GM19239 (cell line): ENCODE measurements at regions not wholly inside any gene's neighbourhood (a gene's known extent, or its start where the extent isn't known, plus 50 kb on each side); places are given as distances from the start of the nearest gene placed in this dataset.
"Not testable (repeated sequence)": the region's sequence is repeated elsewhere in the genome, so short reads cannot be mapped to it uniquely, and the experiment has no call there.

Source experiments
- DNase-seq: peaks from one replicate; pipeline ENCODE4 v3.0.0; 2011; ENCODE audit warnings: low spot score; ENCODE audit not compliant: insufficient read length
- FAIRE-seq: peaks from 2 replicates; lab custom pipeline; 2011; peaks lifted over from hg19 to GRCh38; lab: Jason Lieb, UNC

GRCh38 chr4:126757219-126757618, 875.5 kb upstream of the INTU start:
- DNase-seq (no peak), FAIRE-seq (no peak)

DNA sequence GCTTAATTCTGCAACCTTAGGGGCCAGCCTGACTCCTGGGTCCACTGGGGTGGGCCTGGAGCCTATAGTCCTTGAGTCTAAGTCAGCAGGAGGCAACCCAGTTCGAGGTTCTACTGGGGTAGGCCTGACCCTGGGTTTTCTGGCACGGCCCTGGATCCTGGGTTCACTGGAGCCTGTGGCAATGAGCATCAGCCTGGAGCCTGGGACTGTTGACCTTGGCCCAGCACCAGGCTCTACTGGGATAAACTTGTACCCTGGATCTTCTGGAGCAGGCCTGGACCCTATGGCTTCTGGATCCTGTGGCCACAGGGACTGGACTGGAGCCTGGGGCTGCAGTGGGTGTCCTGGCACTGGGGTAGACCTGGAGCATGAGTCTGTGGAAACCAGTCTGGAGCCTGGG, 874.3 kb upstream of the INTU start:
- FAIRE-seq (no peak), DNase-seq (no peak)

- FAIRE-seq, result no peak
- DNase-seq, result no peak
Observed at GRCh38 chr4:126761947-126762662, 870.7 kb upstream of the INTU start.

- DNase-seq (no peak), FAIRE-seq (no peak)
Observed at GRCh38 chr4:126762663-126763247, 870.0 kb upstream of the INTU start.

DNA sequence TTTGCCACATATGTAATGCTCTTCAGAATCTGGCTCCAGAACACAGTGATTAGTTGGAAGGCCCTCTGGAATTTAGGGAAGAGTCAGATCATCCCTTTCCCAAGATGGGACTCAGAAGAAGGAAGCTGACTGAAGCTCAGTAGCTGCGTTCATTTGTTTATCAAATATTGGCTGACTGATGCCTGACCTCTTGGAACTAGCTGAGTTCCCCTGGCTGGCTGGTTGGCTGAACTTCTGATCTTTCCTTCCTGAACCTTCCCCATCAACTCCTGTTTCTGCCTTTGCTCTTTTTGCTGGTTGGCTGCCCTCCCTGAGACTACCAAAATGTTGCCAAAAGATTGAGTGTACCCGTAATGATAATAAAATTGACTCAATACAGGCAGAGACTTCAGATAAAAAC, 866.5 kb upstream of the INTU start:
- DNase-seq (no peak), FAIRE-seq (no peak)

DNA sequence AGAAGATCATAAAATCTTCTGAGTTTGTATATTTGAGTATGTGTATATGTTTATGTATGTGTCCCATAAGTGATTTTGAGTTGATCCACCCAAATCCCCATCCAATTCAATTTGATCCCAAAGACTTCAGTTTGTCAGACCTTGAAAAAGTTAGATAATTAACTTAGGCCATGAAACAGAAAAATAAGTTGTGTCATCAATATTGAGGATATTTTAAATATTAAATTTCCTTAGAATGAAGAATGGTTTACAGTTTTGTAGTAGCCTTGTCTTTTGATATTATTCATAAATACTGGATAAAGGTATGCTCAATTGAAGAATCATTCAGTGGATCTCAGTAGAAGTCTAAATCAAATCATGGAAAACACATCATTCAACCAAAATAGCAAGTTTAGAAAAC, 864.4 kb upstream of the INTU start:
- DNase-seq (no peak), FAIRE-seq (no peak)

DNA sequence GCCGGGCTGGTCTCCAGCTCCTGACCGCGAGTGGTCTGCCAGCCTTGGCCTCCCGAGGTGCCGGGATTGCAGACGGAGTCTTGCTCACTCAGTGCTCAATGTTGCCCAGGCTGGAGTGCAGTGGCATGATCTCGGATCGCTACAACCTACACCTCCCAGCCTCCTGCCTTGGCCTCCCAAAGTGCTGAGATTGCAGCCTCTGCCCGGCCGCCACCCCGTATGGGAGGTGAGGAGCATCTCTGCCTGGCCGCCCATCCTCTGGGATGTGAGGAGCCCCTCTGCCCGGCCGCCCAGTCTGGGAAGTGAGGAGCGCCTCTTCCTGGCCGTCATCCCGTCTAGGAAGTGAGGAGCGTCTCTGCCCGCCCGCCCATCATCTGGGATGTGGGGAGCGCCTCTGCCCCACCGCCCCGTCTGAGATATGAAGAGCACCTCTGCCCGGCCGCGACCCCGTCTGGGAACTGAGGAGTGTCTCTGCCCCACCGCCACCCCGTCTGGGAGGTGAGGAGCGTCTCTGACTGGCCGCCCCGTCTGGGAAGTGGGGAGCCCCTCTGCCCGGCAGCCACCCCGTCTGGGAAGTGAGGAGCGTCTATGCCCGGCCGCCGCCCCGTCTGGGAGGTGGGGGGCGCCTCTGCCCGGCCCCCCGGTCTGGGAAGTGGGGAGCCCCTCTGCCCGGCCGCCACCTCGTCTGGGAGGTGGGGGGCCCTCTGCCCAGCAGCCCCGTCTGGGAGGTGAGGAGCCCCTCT, 861.8 kb upstream of the INTU start:
- not testable (repeated sequence) for DNase-seq, FAIRE-seq

DNA sequence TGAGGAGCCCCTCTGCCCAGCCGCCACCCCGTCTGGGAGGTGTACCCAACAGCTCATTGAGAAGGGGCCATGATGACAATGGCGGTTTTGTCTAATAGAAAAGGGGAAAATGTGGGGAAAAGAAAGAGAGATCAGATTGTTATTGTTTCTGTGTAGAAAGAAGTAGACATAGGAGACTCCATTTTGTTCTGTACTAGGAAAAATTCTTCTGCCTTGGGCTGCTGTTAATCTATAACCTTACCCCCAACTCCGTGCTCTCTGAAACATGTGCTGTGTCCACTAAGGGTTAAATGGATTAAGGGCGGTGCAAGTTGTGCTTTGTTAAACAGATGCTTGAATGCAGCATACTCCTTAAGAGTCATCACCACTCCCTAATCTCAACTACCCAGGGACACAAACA, 861.1 kb upstream of the INTU start:
- FAIRE-seq, result not testable (repeated sequence)

DNA sequence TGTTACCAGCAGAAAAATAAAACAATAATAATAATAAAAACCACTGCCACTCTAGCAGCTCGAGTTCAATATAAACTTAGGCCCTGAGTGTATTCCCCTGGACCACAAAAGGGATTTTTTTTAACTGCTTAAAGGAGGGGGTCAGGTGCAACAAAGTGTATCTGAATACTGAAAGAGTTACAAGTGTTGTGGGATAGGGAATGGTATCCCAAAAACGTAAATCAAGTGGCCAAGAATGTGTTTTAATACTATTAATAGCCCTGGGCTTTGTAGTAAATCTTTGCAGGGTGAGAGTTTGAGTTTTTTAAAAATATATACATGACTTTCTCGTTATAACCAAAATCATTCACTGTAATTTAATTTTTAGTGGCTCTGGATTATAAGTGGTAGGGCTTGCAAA, 860.1 kb upstream of the INTU start:
- FAIRE-seq (no peak), DNase-seq (no peak)

More for the DNA sequence above, 861.1 kb upstream of the INTU start:
- not testable (repeated sequence) for DNase-seq

- no peak for DNase-seq
- FAIRE-seq, result no peak
Observed at GRCh38 chr4:126775485-126776106, 857.2 kb upstream of the INTU start.

DNA sequence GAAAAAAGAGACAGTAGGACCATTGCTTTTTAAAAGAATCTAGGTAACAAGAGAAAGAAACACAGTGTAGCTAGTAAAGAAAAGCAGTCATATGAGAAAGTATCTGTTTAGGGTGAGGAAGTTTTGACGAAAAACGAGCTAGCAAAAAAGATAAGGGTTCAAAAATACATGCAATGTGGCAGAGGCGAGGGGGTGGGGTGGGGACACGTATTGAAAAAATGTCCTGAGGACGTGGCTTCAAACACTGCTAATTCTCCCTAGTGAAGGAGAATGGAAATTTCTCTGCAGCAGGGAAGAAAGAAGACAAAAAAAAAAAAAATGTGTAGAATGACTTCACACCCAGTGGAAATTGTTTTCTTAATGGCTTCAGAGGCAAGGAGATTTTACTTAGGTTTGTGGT, 856.4 kb upstream of the INTU start:
- DNase-seq (no peak), FAIRE-seq (no peak)

DNA sequence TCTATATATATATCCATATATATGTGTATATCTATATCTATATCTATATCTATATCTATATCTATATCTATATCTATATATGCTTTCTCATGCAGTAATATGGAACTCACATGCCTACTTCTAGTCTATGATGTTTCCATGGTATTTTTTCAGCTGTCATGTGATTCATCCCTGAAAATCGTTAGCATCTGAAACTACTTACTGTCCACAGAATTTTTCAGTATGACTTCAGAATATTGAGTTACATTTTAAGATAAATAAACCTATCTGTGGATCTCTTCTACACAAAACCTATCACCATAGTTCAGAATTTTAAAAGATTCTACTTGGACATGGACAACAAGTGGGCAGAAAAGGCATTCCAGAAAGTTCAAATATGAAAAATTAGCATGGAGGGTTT, 855.1 kb upstream of the INTU start:
- FAIRE-seq, result no peak
- no peak for DNase-seq

- FAIRE-seq (no peak), DNase-seq (no peak)
Observed at GRCh38 chr4:126778348-126778747, 854.4 kb upstream of the INTU start.

GRCh38 chr4:126779001-126779400, 853.8 kb upstream of the INTU start:
- FAIRE-seq, result no peak
- no peak for DNase-seq

DNA sequence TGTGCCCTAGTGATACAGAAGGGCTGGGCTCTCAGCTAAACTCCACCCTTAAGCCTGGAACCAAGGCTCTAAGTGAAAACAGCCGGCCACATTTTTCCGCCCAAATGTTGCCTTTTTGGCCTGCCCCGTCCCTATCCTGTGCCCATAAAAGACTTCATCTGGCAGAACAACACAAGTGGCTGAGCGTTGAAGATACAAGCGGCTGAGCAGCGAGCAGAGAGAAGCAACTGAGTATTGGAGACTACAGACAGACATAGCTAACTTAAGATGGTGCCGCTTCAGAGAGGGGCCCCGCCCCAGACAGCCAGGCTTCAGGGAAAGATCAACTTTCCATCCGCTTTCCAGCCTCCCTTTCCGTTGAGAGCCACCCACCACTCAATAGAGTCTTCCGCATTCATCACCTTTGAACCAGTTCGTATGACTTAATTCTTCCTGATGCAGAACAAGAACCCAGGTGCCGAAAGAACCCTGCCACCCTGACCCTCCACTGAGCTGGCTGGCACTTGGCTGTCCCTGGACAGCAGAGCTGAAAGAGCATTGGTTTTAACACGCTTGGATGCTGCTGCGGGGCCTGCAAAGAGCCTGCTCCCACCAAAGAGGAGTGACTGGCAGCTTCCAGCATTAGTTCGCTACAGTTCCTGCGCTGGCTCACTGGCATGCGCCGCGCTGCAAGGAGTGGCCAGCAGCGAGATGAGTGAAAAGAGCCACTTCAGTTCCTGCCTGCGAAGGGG, 853.2 kb upstream of the INTU start:
- no peak for DNase-seq
- no peak for FAIRE-seq

DNA sequence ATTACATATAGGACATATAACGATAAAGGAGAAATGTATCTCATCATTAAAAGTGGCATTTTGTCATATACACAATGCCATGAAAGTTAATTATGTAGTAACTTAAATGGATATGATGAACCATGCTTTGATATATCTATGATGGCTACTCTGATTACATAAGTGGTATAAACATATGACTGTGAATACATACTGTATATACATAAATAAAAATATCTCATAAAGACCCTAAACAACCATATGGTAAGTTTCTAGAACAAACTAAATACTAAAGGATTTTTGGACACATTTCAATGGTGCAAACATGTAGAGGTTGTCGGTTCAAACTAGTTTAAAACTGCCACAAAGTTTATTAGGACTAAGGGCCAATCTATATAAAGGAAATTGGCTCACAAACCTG, 849.6 kb upstream of the INTU start:
- DNase-seq, result no peak
- no peak for FAIRE-seq

GRCh38 chr4:126784966-126785580, 847.7 kb upstream of the INTU start:
- no peak for DNase-seq
- FAIRE-seq, result no peak

DNA sequence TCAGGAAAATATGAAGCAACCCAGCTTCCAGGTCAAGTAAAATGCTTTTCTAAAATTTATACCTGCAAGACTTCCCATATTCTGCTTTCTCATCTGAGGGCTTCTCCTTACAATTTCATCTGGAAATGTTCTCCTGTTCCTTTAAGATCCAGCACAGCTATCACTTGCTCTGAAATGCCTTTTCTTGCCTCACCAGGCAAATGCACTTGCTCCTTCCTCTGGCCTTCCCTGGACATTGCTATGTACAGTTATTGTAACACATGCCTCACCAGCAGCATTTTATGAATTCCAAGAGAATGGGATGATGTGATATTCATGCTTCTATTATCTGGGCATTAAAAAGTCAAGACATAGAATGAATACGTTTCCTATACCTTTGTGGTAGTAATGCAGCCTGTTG, 842.1 kb upstream of the INTU start:
- no peak for FAIRE-seq
- no peak for DNase-seq

DNA sequence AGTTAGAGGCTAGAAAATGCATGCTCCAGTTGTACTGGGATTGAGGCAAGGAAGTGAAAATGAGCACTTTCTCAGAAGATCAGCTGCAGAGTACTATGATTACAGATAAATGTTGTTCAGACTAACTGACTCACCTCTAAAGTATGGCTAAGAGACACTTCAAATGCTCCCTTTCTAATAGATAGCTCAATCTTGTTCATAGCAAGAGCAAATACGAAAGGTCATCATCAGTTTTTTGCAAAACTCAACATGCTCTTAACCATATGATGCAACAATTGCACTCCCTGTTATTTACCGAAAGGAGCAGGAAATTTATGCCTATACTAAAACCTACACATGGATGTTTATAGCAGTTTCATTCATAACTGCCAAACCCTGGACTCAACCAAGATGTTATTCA, 838.4 kb upstream of the INTU start:
- DNase-seq, result no peak

DNA sequence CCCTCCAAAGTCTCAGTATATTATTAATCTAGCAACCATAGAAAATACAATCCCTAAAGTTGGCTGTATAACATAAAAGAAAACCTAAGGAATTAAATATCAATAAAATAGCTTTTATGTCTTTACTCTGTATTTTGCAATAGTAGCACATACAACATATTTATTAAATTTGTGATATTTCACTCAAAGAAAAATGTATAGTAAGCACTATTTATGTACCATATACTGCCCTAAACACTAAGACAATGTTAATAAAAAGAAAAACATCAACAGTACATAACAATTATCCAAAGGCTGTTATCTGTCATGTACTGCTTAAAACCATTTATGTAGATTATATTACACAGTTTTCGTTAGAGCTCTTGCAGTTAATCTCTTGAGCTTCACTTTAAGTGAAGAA, 834.5 kb upstream of the INTU start:
- no peak for FAIRE-seq
- no peak for DNase-seq

More for the DNA sequence above, 838.4 kb upstream of the INTU start:
- FAIRE-seq, result no peak
